ENCODE measurements at regions not wholly inside any gene's neighbourhood (a gene's known extent, or its start where the extent isn't known, plus 50 kb on each side); places are given as distances from the start of the nearest gene placed in this dataset.

DNA sequence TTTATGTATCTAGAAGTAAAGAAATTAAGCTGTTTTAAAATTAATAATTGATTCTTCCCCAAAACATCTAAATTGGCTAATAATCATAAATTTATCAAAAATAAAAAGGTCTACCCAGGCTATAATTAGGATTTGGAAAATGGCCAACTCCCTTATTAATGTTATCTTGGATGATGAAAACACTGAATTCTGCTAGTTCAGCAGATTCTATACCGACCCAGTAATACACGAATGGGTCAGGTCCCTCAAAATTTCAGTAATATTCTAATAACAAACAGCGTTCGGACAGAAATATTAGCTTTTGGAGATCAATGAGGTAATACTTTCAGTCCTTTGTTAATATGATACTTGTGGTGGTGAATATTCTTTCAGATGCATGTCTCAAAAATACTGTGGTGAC lies 360.7 kb upstream of the MGMT start:
- TF ChIP-seq, protein P1, sequence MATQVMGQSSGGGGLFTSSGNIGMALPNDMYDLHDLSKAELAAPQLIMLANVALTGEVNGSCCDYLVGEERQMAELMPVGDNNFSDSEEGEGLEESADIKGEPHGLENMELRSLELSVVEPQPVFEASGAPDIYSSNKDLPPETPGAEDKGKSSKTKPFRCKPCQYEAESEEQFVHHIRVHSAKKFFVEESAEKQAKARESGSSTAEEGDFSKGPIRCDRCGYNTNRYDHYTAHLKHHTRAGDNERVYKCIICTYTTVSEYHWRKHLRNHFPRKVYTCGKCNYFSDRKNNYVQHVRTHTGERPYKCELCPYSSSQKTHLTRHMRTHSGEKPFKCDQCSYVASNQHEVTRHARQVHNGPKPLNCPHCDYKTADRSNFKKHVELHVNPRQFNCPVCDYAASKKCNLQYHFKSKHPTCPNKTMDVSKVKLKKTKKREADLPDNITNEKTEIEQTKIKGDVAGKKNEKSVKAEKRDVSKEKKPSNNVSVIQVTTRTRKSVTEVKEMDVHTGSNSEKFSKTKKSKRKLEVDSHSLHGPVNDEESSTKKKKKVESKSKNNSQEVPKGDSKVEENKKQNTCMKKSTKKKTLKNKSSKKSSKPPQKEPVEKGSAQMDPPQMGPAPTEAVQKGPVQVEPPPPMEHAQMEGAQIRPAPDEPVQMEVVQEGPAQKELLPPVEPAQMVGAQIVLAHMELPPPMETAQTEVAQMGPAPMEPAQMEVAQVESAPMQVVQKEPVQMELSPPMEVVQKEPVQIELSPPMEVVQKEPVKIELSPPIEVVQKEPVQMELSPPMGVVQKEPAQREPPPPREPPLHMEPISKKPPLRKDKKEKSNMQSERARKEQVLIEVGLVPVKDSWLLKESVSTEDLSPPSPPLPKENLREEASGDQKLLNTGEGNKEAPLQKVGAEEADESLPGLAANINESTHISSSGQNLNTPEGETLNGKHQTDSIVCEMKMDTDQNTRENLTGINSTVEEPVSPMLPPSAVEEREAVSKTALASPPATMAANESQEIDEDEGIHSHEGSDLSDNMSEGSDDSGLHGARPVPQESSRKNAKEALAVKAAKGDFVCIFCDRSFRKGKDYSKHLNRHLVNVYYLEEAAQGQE (IDR thresholded peaks at IDR 0.05) = no peak
- TF ChIP-seq, protein P2, sequence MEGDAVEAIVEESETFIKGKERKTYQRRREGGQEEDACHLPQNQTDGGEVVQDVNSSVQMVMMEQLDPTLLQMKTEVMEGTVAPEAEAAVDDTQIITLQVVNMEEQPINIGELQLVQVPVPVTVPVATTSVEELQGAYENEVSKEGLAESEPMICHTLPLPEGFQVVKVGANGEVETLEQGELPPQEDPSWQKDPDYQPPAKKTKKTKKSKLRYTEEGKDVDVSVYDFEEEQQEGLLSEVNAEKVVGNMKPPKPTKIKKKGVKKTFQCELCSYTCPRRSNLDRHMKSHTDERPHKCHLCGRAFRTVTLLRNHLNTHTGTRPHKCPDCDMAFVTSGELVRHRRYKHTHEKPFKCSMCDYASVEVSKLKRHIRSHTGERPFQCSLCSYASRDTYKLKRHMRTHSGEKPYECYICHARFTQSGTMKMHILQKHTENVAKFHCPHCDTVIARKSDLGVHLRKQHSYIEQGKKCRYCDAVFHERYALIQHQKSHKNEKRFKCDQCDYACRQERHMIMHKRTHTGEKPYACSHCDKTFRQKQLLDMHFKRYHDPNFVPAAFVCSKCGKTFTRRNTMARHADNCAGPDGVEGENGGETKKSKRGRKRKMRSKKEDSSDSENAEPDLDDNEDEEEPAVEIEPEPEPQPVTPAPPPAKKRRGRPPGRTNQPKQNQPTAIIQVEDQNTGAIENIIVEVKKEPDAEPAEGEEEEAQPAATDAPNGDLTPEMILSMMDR (IDR thresholded peaks at IDR 0.05; ENCODE audit: low read depth, low read length, missing input control) = no peak
- no peak for TF ChIP-seq NR2F2 (IDR thresholded peaks at IDR 0.05)
- TF ChIP-seq TAF1 (conservative IDR thresholded peaks at IDR 0.05) = no peak

All from liver (tissue), 3 donors.